ENCODE measurements at regions not wholly inside any gene's neighbourhood (a gene's known extent, or its start where the extent isn't known, plus 50 kb on each side); places are given as distances from the start of the nearest gene placed in this dataset.

DNA sequence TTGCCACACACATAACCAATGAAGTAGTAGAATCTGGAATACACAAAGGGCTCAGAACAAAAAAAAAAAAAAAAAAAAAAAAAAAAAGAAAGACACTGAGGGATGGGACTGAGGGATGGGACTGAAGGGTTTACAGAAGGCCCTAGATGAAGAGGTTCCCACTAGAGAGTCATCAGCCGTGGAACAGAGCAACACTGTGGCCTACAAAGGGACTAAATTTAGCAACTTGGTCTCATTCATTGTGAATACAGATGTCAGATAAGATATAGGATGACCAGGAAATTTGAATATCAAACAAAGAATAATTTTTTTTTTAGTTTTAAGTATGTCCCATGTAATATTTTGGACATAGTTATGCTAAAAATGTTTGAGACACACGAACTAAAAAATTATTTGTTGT is 62.1 kb downstream of the GLUL start:
- TF ChIP-seq, protein P1, sequence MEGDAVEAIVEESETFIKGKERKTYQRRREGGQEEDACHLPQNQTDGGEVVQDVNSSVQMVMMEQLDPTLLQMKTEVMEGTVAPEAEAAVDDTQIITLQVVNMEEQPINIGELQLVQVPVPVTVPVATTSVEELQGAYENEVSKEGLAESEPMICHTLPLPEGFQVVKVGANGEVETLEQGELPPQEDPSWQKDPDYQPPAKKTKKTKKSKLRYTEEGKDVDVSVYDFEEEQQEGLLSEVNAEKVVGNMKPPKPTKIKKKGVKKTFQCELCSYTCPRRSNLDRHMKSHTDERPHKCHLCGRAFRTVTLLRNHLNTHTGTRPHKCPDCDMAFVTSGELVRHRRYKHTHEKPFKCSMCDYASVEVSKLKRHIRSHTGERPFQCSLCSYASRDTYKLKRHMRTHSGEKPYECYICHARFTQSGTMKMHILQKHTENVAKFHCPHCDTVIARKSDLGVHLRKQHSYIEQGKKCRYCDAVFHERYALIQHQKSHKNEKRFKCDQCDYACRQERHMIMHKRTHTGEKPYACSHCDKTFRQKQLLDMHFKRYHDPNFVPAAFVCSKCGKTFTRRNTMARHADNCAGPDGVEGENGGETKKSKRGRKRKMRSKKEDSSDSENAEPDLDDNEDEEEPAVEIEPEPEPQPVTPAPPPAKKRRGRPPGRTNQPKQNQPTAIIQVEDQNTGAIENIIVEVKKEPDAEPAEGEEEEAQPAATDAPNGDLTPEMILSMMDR (IDR thresholded peaks at IDR 0.05) = no peak
- TF ChIP-seq POLR2A (IDR thresholded peaks at IDR 0.05) = no peak
